ENCODE measurements at regions not wholly inside any gene's neighbourhood (a gene's known extent, or its start where the extent isn't known, plus 50 kb on each side); places are given as distances from the start of the nearest gene placed in this dataset.
A peak's percentile ranks its signal among the peaks of the same experiment; 100 is the strongest.

GRCh38 chr10:88023676-88024075, 160.3 kb downstream of the PTEN start:
- H3K36me3 ChIP-seq, result no peaks in the 10 kb centered on the region
- H3K27me3 ChIP-seq (replicated peaks), result no peaks in the 10 kb centered on the region
- no peak overlapping the region for H3K4me3 ChIP-seq
- no peak for DNase-seq (ENCODE audit: low read depth in 1 of 2, low spot score in 2 of 2)
- H3K4me1 ChIP-seq (replicated peaks), result no peaks in the 10 kb centered on the region
- H3K27ac ChIP-seq, result no peak overlapping the region
- no peaks in the 10 kb centered on the region for H3K9me3 ChIP-seq (replicated peaks)

- H3K4me1 ChIP-seq (replicated peaks), result no peaks in the 10 kb centered on the region
- no peak for DNase-seq (ENCODE audit: low read depth in 1 of 2, low spot score in 2 of 2)
- H3K36me3 ChIP-seq, result no peaks in the 10 kb centered on the region
- no peak overlapping the region for H3K27ac ChIP-seq
- no peak overlapping the region for H3K4me3 ChIP-seq
- no peaks in the 10 kb centered on the region for H3K27me3 ChIP-seq (replicated peaks)
- H3K9me3 ChIP-seq (replicated peaks), result no peaks in the 10 kb centered on the region
These were observed 162.6 kb downstream of the PTEN start for GRCh38 chr10:88026031-88026430.

GRCh38 chr10:88027570-88027969, 164.1 kb downstream of the PTEN start:
- no peak for DNase-seq (ENCODE audit: low read depth in 1 of 2, low spot score in 2 of 2)
- H3K4me3 ChIP-seq, result no peak overlapping the region

GRCh38 chr10:88028072-88028471, 164.6 kb downstream of the PTEN start:
- no peaks in the 10 kb centered on the region for H3K36me3 ChIP-seq
- H3K27ac ChIP-seq, result no peak overlapping the region
- no peaks in the 10 kb centered on the region for H3K9me3 ChIP-seq (replicated peaks)
- no peak overlapping the region for H3K4me3 ChIP-seq
- peaks cover 11% of the 10 kb centered on the region for H3K4me1 ChIP-seq (replicated peaks)
- H3K27me3 ChIP-seq (replicated peaks), result no peaks in the 10 kb centered on the region
- DNase-seq (ENCODE audit: low read depth in 1 of 2, low spot score in 2 of 2), result no peak

More at GRCh38 chr10:88027570-88027969, 164.1 kb downstream of the PTEN start:
- Histone ChIP-seq H3K27me3 (replicated peaks) (no peaks in the 10 kb centered on the region), H3K36me3 (no peaks in the 10 kb centered on the region), H3K9me3 (replicated peaks) (no peaks in the 10 kb centered on the region), H3K4me1 (replicated peaks) (peaks cover 6% of the 10 kb centered on the region), H3K27ac (no peak overlapping the region)

GRCh38 chr10:88028654-88029053, 165.2 kb downstream of the PTEN start:
- DNase-seq (ENCODE audit: low read depth in 1 of 2, low spot score in 2 of 2), result no peak
- Histone ChIP-seq H3K27me3 (replicated peaks) (no peaks in the 10 kb centered on the region), H3K9me3 (replicated peaks) (no peaks in the 10 kb centered on the region), H3K36me3 (no peaks in the 10 kb centered on the region), H3K4me3 (no peak overlapping the region), H3K4me1 (replicated peaks) (peaks cover 11% of the 10 kb centered on the region), H3K27ac (no peak overlapping the region)

GRCh38 chr10:88032566-88032965, 169.1 kb downstream of the PTEN start:
- Histone ChIP-seq H3K36me3 (no peaks in the 10 kb centered on the region), H3K4me1 (replicated peaks) (peaks cover 11% of the 10 kb centered on the region), H3K9me3 (replicated peaks) (no peaks in the 10 kb centered on the region), H3K4me3 (no peak overlapping the region), H3K27ac (no peak overlapping the region), H3K27me3 (replicated peaks) (no peaks in the 10 kb centered on the region)
- DNase-seq (ENCODE audit: low read depth in 1 of 2, low spot score in 2 of 2), result peak in 1 of 2 experiments; percentile 20

GRCh38 chr10:88033385-88033784, 170.0 kb downstream of the PTEN start:
- Histone ChIP-seq H3K4me3 (no peak overlapping the region), H3K36me3 (no peaks in the 10 kb centered on the region), H3K4me1 (replicated peaks) (peaks cover 11% of the 10 kb centered on the region), H3K27me3 (replicated peaks) (no peaks in the 10 kb centered on the region), H3K27ac (no peak overlapping the region), H3K9me3 (replicated peaks) (no peaks in the 10 kb centered on the region)
- DNase-seq (ENCODE audit: low read depth in 1 of 2, low spot score in 2 of 2), result no peak

GRCh38 chr10:88033793-88034192, 170.4 kb downstream of the PTEN start:
- Histone ChIP-seq H3K9me3 (replicated peaks) (no peaks in the 10 kb centered on the region), H3K27me3 (replicated peaks) (no peaks in the 10 kb centered on the region), H3K4me1 (replicated peaks) (peaks cover 11% of the 10 kb centered on the region), H3K27ac (no peak overlapping the region), H3K36me3 (no peaks in the 10 kb centered on the region), H3K4me3 (no peak overlapping the region)
- no peak for DNase-seq (ENCODE audit: low read depth in 1 of 2, low spot score in 2 of 2)

GRCh38 chr10:88036126-88036525, 172.7 kb downstream of the PTEN start:
- Histone ChIP-seq H3K36me3 (no peaks in the 10 kb centered on the region), H3K27ac (no peak overlapping the region), H3K4me3 (no peak overlapping the region), H3K9me3 (replicated peaks) (no peaks in the 10 kb centered on the region), H3K27me3 (replicated peaks) (no peaks in the 10 kb centered on the region), H3K4me1 (replicated peaks) (peaks cover 20% of the 10 kb centered on the region)
- DNase-seq (ENCODE audit: low read depth in 1 of 2, low spot score in 2 of 2), result no peak

GRCh38 chr10:88037623-88038022, 174.2 kb downstream of the PTEN start:
- Histone ChIP-seq H3K27me3 (replicated peaks) (no peaks in the 10 kb centered on the region), H3K4me3 (no peak overlapping the region), H3K27ac (no peak overlapping the region), H3K9me3 (replicated peaks) (no peaks in the 10 kb centered on the region), H3K4me1 (replicated peaks) (peaks cover 14% of the 10 kb centered on the region), H3K36me3 (no peaks in the 10 kb centered on the region)
- DNase-seq (ENCODE audit: low read depth in 1 of 2, low spot score in 2 of 2), result no peak

GRCh38 chr10:88038268-88038667, 174.8 kb downstream of the PTEN start:
- Histone ChIP-seq H3K4me1 (replicated peaks) (peaks cover 9% of the 10 kb centered on the region; the same call in 1 of the 2 replicates), H3K9me3 (replicated peaks) (no peaks in the 10 kb centered on the region), H3K4me3 (no peak overlapping the region), H3K36me3 (no peaks in the 10 kb centered on the region), H3K27me3 (replicated peaks) (no peaks in the 10 kb centered on the region), H3K27ac (no peak overlapping the region)
- no peak for DNase-seq (ENCODE audit: low read depth in 1 of 2, low spot score in 2 of 2)

GRCh38 chr10:88039496-88040200, 176.2 kb downstream of the PTEN start:
- Histone ChIP-seq H3K27ac (no peak overlapping the region), H3K4me3 (no peak overlapping the region), H3K36me3 (no peaks in the 10 kb centered on the region), H3K4me1 (replicated peaks) (peaks cover 9% of the 10 kb centered on the region; the same call in 1 of the 2 replicates), H3K9me3 (replicated peaks) (no peaks in the 10 kb centered on the region), H3K27me3 (replicated peaks) (no peaks in the 10 kb centered on the region)
- DNase-seq (ENCODE audit: low read depth in 1 of 2, low spot score in 2 of 2), result no peak

- no peak for DNase-seq (ENCODE audit: low read depth in 1 of 2, low spot score in 2 of 2)
- H3K36me3 ChIP-seq, result no peaks in the 10 kb centered on the region
- H3K4me1 ChIP-seq (replicated peaks), result peaks cover 9% of the 10 kb centered on the region; the same call in 1 of the 2 replicates
- H3K27ac ChIP-seq, result no peak overlapping the region
- no peaks in the 10 kb centered on the region for H3K9me3 ChIP-seq (replicated peaks)
- H3K4me3 ChIP-seq, result no peak overlapping the region
- H3K27me3 ChIP-seq (replicated peaks), result no peaks in the 10 kb centered on the region
These were observed 178.1 kb downstream of the PTEN start for GRCh38 chr10:88041243-88042159.
